BE2C (cell line): ENCODE measurements at regions not wholly inside any gene's neighbourhood (a gene's known extent, or its start where the extent isn't known, plus 50 kb on each side); places are given as distances from the start of the nearest gene placed in this dataset.

Experiments used
- DNase-seq: peaks from one replicate; pipeline ENCODE4 v3.0.0-alpha.2; 2020
- H3K27me3 ChIP-seq: fragments of 250-450 bp; sonication (Bioruptor Pico); 2 replicates; pipeline ENCODE4 v1.5.1; 2020; ENCODE audit warnings: mild to moderate bottlenecking
- H3K36me3 ChIP-seq: fragments of 250-450 bp; sonication (Bioruptor Pico); 2 replicates; pipeline ENCODE4 v1.5.1; 2020; ENCODE audit warnings: mild to moderate bottlenecking
- H3K4me1 ChIP-seq: fragments of 250-450 bp; sonication (Bioruptor Pico); 2 replicates; pipeline ENCODE4 v1.5.1; 2020
- H3K4me3 ChIP-seq: 2 replicates; pipeline ENCODE4 v1.5.1; 2011; ENCODE audit warnings: low read depth, low read length
- H3K9me3 ChIP-seq: fragments of 250-450 bp; sonication (Bioruptor Pico); 2 replicates; pipeline ENCODE4 v1.5.1; 2020
- CTCF ChIP-seq: IDR thresholded peaks from 2 replicates; pipeline ENCODE4 v1.5.1; 2012; ENCODE audit warnings: mild to moderate bottlenecking, low read depth, low read length

GRCh38 chr11:110022548-110022947, 70.6 kb upstream of the ZC3H12C start:
- no peak for TF ChIP-seq CTCF
- no peaks in the 10 kb centered on the region for H3K27me3 ChIP-seq
- H3K4me3 ChIP-seq: no peak overlapping the region
- no peaks in the 10 kb centered on the region for H3K9me3 ChIP-seq
- DNase-seq: no peak
- H3K4me1 ChIP-seq: no peaks in the 10 kb centered on the region
- no peaks in the 10 kb centered on the region for H3K36me3 ChIP-seq

GRCh38 chr11:110023711-110024110, 69.5 kb upstream of the ZC3H12C start:
- no peak for TF ChIP-seq CTCF
- H3K36me3 ChIP-seq: no peaks in the 10 kb centered on the region
- no peaks in the 10 kb centered on the region for H3K4me1 ChIP-seq
- H3K27me3 ChIP-seq: no peaks in the 10 kb centered on the region
- H3K9me3 ChIP-seq: no peaks in the 10 kb centered on the region
- H3K4me3 ChIP-seq: no peak overlapping the region
- DNase-seq: no peak

GRCh38 chr11:110026858-110027626, 66.2 kb upstream of the ZC3H12C start:
- Histone ChIP-seq H3K36me3 (no peaks in the 10 kb centered on the region), H3K27me3 (no peaks in the 10 kb centered on the region), H3K4me1 (no peaks in the 10 kb centered on the region), H3K4me3 (no peak overlapping the region), H3K9me3 (no peaks in the 10 kb centered on the region)
- DNase-seq: no peak
- TF ChIP-seq CTCF: no peak

- no peaks in the 10 kb centered on the region for H3K27me3 ChIP-seq
- TF ChIP-seq CTCF: no peak
- no peaks in the 10 kb centered on the region for H3K9me3 ChIP-seq
- H3K4me3 ChIP-seq: no peak overlapping the region
- no peaks in the 10 kb centered on the region for H3K4me1 ChIP-seq
- H3K36me3 ChIP-seq: no peaks in the 10 kb centered on the region
- no peak for DNase-seq
Observed at GRCh38 chr11:110027627-110028371, 65.4 kb upstream of the ZC3H12C start.

GRCh38 chr11:110028921-110029320, 64.3 kb upstream of the ZC3H12C start:
- H3K36me3 ChIP-seq: no peaks in the 10 kb centered on the region
- DNase-seq: no peak
- no peaks in the 10 kb centered on the region for H3K9me3 ChIP-seq
- no peak overlapping the region for H3K4me3 ChIP-seq
- no peak for TF ChIP-seq CTCF
- no peaks in the 10 kb centered on the region for H3K4me1 ChIP-seq
- H3K27me3 ChIP-seq: no peaks in the 10 kb centered on the region

- no peak for TF ChIP-seq CTCF
- no peak overlapping the region for H3K4me3 ChIP-seq
- no peaks in the 10 kb centered on the region for H3K4me1 ChIP-seq
- no peaks in the 10 kb centered on the region for H3K36me3 ChIP-seq
- DNase-seq: no peak
- no peaks in the 10 kb centered on the region for H3K9me3 ChIP-seq
- no peaks in the 10 kb centered on the region for H3K27me3 ChIP-seq
Observed at GRCh38 chr11:110029714-110030113, 63.5 kb upstream of the ZC3H12C start.
